Lung (tissue), 11 donors: ENCODE measurements at regions not wholly inside any gene's neighbourhood (a gene's known extent, or its start where the extent isn't known, plus 50 kb on each side); places are given as distances from the start of the nearest gene placed in this dataset.

ENCODE experiments used
- ATAC-seq: fragments of 200-7000 bp; cut with Tn5 transposase; one replicate; pipeline ENCODE4 v1.9.1; 2020; ENCODE audit warnings: moderate number of reproducible peaks; ENCODE audit not compliant: insufficient read depth, low FRiP score
- DNase-seq, 3 donors: peaks; one replicate each; pipeline ENCODE4 v3.0.0-alpha.2; 2013 to 2017
- H3K27ac ChIP-seq, 2 donors: one replicate each; pipeline ENCODE4 v1.5.1; 2013; ENCODE audit warnings: mild to moderate bottlenecking in 2 of 2, moderate library complexity in 2 of 2, control low read depth in 1 of 2, inconsistent platforms in 1 of 2, low read depth in 1 of 2, low read length in 1 of 2
- H3K27me3 ChIP-seq, 3 donors: one replicate each; pipeline ENCODE4 v1.5.1; 2013; ENCODE audit warnings: low read length in 2 of 3; ENCODE audit not compliant: control insufficient read depth in 3 of 3, insufficient read depth in 3 of 3
- H3K36me3 ChIP-seq, 4 donors: one replicate each; pipeline ENCODE4 v1.5.1; 2013; ENCODE audit warnings: low read length in 4 of 4, mild to moderate bottlenecking in 1 of 4, moderate library complexity in 1 of 4; ENCODE audit not compliant: control insufficient read depth in 4 of 4, insufficient read depth in 4 of 4
- H3K4me1 ChIP-seq, 5 donors: one replicate each; pipeline ENCODE4 v1.5.1; 2013; ENCODE audit warnings: low read length in 5 of 5, mild to moderate bottlenecking in 2 of 5, moderate library complexity in 1 of 5; ENCODE audit not compliant: control insufficient read depth in 5 of 5, insufficient read depth in 5 of 5
- H3K4me3 ChIP-seq: one replicate; pipeline ENCODE4 v1.5.1; 2013; ENCODE audit warnings: mild to moderate bottlenecking, control low read depth, moderate library complexity
- H3K9ac ChIP-seq, 2 donors: one replicate each; pipeline ENCODE4 v1.5.1; 2013; ENCODE audit warnings: low read length in 2 of 2, control low read depth in 1 of 2; ENCODE audit not compliant: insufficient read depth in 1 of 2
- H3K9me3 ChIP-seq, 4 donors: one replicate each; pipeline ENCODE4 v1.5.1; 2013; ENCODE audit warnings: low read length in 3 of 4, mild to moderate bottlenecking in 1 of 4, moderate library complexity in 1 of 4; ENCODE audit not compliant: control insufficient read depth in 4 of 4, insufficient read depth in 3 of 4
- WGBS, 2 donors: extraction: QIAGEN DNeasy Blood & Tissue Kit; methylation state at CpG; one replicate each; pipeline ENCODE4 v1.1.7; 2013; 5-methylcytosine and 5-hydroxymethylcytosine counted together
- TF ChIP-seq, protein P1 (sequence below): IDR thresholded peaks from 2 replicates; pipeline ENCODE4 v1.5.1; 2012; ENCODE audit warnings: mild to moderate bottlenecking; ENCODE audit errors: control extremely low read depth, extremely low read depth
- donor health status: control.
- donor health status: control.
- donor health status: Bipolar disorder and iron deficiency.
- donor health status: healthy.
- donor health status: DM: yes; HTN: yes; CAD: no.

GRCh38 chr12:17084831-17085230, 478.9 kb upstream of the LMO3 start:
- ATAC-seq (no peak), DNase-seq (peak in 2 of 3 donors; percentile 53 to 60)
- no peaks in the 10 kb centered on the region for H3K27me3 ChIP-seq
- no peak overlapping the region for H3K9ac ChIP-seq
- no peak overlapping the region for H3K27ac ChIP-seq
- peaks cover 0 to 4% (median 0%) of the 10 kb centered on the region in 5 donors for H3K4me1 ChIP-seq
- no peak overlapping the region for H3K4me3 ChIP-seq
- no peaks in the 10 kb centered on the region for H3K36me3 ChIP-seq
- H3K9me3 ChIP-seq = peaks cover 0 to 4% (median 0%) of the 10 kb centered on the region in 4 donors
- TF ChIP-seq, protein P1, sequence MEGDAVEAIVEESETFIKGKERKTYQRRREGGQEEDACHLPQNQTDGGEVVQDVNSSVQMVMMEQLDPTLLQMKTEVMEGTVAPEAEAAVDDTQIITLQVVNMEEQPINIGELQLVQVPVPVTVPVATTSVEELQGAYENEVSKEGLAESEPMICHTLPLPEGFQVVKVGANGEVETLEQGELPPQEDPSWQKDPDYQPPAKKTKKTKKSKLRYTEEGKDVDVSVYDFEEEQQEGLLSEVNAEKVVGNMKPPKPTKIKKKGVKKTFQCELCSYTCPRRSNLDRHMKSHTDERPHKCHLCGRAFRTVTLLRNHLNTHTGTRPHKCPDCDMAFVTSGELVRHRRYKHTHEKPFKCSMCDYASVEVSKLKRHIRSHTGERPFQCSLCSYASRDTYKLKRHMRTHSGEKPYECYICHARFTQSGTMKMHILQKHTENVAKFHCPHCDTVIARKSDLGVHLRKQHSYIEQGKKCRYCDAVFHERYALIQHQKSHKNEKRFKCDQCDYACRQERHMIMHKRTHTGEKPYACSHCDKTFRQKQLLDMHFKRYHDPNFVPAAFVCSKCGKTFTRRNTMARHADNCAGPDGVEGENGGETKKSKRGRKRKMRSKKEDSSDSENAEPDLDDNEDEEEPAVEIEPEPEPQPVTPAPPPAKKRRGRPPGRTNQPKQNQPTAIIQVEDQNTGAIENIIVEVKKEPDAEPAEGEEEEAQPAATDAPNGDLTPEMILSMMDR = no peak

DNA sequence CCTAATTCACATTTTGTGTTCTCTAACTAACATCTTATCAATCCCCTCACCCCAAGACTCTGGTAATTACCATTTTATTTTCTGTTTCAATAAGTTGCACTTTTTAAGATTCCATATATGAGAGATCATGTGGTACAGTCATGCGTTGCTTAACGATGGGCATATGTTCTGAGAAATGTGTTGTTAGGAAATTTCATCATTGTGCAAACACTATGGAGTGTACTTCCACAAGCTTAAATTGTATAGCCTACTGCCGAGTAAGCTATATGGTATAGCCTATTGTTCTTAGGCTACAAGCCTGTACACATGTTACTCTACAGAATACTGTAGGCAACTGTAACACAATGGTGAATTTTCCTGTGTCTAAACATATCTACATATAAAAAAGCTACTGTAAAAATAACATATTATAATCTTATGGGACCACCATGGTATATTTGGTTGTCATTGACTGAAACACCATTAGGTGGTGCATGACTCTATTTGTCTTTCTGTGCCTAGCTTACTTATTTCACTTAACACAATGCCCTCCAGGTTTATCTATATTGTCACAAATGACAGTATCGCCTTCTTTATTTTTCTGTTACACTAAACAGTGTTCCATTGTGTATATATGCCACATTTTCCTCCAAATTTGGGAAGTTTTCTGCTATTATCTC, 473.4 kb upstream of the LMO3 start:
- peaks cover 0 to 4% (median 0%) of the 10 kb centered on the region in 5 donors for H3K4me1 ChIP-seq
- H3K27ac ChIP-seq = no peak overlapping the region
- no peaks in the 10 kb centered on the region for H3K9me3 ChIP-seq
- TF ChIP-seq, protein P1 = no peak
- ATAC-seq (no peak), DNase-seq (peak in 1 of 3 donors; percentile 41)
- whole genome bisulfite sequencing, 2 donors = 75 to 82% methylated on average over 4 of the region's 4 CpGs
- no peak overlapping the region for H3K9ac ChIP-seq
- H3K36me3 ChIP-seq = no peaks in the 10 kb centered on the region
- no peaks in the 10 kb centered on the region for H3K27me3 ChIP-seq
- no peak overlapping the region for H3K4me3 ChIP-seq

- Histone ChIP-seq H3K4me3 (no peak overlapping the region), H3K9me3 (no peaks in the 10 kb centered on the region), H3K4me1 (no peaks in the 10 kb centered on the region), H3K36me3 (no peaks in the 10 kb centered on the region), H3K27me3 (no peaks in the 10 kb centered on the region), H3K9ac (no peak overlapping the region), H3K27ac (no peak overlapping the region)
- 87 to 89% methylated on average over 3 of the region's 3 CpGs for WGBS, 2 donors
- no peak for ATAC-seq
- no peak for DNase-seq
- TF ChIP-seq, protein P1 = no peak
These were observed 471.6 kb upstream of the LMO3 start for GRCh38 chr12:17077594-17077993.

DNA sequence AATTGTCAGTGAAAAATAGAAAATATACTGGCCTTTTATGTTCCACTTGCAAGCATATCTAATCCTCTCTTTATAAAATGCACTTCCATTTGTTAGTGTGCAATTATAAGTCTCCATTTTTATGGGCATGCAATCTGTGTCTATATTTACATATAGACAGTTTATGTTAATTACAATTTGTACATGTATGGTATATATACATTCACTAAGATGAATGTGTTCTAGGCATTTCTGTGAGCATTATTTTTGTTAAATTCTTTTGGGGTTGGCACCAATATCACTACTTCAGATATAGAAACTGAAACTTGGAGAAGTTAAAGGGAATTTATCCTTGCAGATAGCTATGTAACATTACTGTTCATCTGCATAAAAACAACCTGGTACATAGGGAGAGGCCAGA, 470.8 kb upstream of the LMO3 start:
- DNase-seq (no peak), ATAC-seq (no peak)
- Histone ChIP-seq H3K4me1 (no peaks in the 10 kb centered on the region), H3K9me3 (no peaks in the 10 kb centered on the region), H3K9ac (no peak overlapping the region), H3K4me3 (no peak overlapping the region), H3K36me3 (no peaks in the 10 kb centered on the region), H3K27ac (no peak overlapping the region), H3K27me3 (no peaks in the 10 kb centered on the region)
- TF ChIP-seq, protein P1 = no peak
